ENCODE measurements at regions not wholly inside any gene's neighbourhood (a gene's known extent, or its start where the extent isn't known, plus 50 kb on each side); places are given as distances from the start of the nearest gene placed in this dataset.

DNA sequence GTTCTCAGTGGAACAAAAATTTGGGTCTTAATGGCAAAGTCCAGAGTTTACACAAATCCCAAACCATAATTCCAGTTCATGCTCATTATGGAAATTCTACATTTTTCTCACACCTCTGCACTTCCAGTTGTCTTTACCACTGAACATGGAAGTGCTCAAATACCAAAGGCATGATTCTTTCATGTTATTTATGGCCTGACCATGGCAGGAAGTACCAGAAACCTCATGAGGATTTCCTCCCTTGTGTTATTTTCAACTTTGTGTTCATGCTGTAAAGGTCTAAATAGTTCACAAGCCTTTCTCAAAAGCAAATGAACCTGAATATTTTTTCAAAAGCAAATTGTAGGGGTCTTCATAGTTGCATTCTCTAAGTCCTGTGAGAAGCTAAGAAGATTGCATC, 82.0 kb upstream of the ITGA1 start (continued):
- TF ChIP-seq CHD2 (IDR thresholded peaks at IDR 0.05; ENCODE audit: low read length) (no peak), SIN3A (conservative IDR thresholded peaks at IDR 0.05 in 1 of 2, IDR thresholded peaks at IDR 0.05 in 1 of 2; ENCODE audit: low read depth in 1 of 2, low read length in 2 of 2) (no peak)

Data from H1 (cell line).